HuH-7.5 (cell line): ENCODE measurements at regions not wholly inside any gene's neighbourhood (a gene's known extent, or its start where the extent isn't known, plus 50 kb on each side); places are given as distances from the start of the nearest gene placed in this dataset.

ENCODE experiments used
- DNase-seq: peaks from one replicate; pipeline ENCODE4 v3.0.0; 2011; ENCODE audit warnings: low spot score

DNA sequence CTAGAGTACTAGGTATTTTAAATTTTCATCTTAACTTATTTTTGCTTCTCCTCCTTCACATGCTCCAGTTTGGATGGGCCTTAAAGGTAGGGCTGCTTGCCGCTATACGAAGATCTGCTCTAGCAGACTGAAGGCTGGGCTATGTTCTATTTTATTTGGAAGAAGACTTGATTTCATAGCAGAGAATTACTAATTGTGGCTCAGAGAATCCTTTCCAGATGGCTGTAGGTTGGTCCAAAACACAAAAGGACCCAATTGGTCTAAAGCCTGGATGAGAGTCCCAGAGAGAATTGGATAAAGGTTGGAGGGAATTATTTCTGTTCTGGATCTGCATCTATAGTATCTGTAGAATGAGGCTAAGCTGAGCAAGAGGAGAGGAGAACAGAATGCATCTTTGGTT is 719.4 kb upstream of the PTBP2 start:
- no peak for DNase-seq

DNA sequence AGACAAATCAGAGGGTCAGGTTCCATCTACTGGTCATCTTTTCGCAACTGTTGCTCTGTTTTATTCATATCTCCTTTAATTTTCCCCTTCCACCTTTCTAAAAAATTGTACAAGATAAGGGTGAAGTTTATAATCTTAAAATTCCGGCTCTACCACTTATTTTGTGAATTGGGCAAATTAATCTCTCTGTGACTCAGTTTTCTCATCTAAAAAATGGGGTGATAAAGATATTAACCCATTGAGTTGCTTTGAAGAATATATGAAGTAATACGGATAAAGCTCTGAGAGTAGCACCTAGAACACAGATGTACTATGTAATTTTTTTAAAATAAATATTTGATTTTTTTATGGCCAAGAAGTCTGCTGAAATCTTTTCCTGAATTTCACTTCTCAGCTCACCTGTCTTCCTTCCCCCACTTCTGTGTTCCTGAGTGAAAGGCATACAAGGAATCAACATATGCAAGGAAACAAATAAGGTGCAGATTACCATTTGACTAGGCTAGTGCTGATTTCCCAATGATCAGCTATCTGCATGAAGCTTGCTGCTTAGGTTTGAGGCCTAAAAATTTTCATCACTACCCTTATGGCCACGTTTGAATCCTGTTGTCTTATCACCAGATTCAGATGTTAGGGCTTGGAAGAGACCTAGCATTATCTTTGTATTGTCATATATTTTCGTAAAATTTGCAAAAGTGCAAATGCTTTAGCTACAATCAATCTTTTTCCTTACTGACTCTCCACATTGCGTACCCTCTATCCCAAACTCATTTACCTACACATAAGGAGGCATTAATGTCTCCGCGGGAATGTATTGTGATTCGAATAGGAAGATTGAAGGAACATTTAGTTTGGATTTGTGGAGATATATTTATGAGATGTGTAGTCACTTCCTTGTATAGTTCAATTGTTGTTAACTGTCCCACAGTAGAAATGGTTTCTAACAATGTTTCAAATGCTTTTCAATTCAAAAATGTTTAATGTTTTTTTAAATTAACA is 718.3 kb upstream of the PTBP2 start:
- no peak for DNase-seq

DNA sequence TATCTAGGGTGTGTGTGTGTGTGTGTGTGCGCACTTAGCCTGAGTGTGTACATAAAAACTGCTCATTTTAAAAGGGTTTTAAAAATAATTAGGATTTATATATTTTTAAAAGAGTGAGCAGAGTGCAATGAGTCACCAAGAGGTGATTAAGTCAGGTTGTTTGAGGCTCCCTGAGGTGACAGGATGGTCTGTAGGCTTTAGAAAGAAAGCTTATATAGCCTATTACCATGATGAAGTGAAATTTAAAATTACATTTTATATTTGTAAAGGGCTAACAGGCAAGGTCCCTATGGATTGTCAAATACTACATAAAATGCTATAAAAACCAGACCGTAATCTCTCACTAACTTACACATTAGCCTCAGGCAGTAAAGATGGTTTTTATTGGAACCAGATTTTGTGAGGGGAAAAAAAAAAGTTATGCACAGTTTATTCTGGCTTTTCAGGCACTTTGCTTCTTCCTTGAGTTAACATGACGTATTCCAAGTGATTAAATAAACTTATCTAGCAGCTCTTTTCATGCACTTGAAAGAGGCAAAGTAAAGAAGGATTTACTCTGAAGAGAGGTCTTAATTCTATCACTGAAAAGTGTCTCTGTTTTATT is 711.7 kb upstream of the PTBP2 start:
- no peak for DNase-seq

DNA sequence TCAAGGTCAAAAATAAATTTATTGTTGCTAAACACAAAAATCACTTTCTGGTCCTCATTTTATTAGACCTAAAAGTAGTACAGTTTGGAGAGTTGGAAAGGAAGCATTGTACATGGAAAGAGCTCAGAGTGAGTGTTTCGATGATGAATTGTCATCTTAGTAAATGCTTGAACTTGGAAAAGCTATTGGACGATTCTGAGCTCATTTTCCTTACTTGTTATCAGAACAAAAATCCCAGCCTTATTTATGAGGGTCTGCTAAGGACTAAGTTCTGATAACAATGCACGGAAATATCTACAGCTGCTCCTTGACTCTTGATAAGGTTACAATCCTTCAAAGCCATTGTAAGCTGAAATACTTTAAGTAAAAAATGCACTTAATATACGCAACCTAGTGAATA is 710.0 kb upstream of the PTBP2 start:
- no peak for DNase-seq

DNA sequence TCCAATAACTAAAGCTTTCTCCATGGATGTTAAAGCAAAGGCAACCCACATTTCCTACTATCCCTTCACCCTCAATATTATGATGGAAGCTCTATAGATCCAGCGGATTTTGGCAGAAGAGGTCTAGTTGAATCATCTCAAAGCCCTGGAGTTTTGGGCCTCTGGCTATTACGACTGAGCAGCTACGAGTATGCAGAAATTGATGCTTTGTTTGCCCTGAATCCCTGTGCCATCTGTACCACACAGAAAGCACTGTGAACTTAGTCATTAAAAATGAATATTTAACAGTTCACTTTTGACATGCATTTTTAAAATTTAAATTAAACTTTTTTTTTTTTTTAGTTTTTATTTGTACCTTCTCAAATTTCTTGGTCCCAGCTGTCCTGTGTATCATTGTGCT is 705.4 kb upstream of the PTBP2 start:
- no peak for DNase-seq

DNA sequence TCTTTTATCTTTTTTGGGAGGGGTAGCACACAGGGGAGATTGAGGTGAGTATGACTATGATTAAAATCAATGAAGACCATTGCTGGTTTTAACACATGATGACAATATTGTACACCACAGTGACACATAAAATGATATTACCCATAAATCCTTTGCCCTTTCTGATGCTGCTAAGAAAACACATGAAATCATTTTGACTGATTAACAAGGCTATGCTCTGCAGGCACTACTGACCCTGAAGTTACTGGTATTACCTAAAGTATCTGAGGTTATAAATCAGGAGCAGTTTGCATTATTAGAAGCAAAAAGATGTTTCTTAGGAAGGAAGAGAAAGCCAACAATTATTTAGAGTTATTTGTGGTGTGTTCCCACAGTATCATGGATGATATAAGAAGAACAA is 701.2 kb upstream of the PTBP2 start:
- DNase-seq, result no peak

DNA sequence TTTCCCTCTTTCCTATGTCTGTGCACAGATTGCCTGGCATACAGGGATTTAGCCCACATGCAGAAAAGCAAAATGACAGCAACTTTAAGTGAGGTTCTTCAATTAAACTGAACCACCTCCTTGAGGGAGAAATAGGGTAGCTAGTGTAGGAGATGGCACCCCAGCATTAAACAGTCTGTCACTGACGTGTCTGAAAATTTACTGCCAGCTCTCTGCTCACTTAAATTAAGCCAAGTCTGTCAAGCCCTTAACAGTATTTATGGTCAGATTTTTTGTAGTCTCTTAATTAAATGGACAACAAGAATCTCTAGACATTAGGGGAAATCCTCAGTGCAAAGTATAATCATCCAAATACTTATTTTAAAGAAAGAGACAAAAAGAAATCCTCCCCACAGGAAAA is 696.5 kb upstream of the PTBP2 start:
- DNase-seq, result no peak

DNA sequence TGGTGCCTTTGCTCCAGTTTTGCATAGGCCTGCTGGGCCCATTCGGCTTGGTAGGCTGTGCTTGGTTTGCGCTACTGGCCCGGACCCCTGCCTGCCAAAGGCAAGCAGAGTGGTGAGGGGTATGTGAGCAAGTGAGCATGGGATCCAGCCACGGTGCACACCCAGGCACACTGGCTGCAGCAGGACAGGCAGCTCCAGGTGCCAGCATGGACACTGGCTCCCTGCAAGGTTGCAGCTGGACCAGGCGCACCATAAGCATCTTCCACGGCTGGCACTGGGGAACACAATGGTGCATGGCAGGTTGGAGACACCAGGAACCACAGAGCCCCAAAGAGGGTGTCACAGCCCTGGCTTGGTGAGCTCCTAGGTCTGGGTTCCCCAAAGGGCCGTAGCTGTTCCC is 693.5 kb upstream of the PTBP2 start:
- no peak for DNase-seq

DNA sequence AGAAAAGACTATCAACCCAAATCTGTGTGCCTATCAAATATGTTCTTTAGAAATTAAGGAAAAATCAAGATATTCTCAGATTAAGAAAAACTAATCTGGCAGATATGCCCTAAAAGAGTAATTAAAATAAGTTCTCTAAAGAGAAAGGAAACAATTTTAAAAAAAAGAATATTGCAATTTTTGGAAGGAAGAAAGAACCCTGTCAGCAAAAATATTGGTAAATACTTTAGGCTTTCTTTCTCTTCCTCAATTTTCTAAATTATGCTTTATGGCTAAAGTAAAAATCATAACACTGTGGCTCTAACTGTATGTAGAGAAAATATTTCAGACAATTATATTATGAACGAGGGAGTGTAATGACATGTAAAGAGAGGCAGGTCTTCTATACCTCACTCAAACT is 691.3 kb upstream of the PTBP2 start:
- no peak for DNase-seq

DNA sequence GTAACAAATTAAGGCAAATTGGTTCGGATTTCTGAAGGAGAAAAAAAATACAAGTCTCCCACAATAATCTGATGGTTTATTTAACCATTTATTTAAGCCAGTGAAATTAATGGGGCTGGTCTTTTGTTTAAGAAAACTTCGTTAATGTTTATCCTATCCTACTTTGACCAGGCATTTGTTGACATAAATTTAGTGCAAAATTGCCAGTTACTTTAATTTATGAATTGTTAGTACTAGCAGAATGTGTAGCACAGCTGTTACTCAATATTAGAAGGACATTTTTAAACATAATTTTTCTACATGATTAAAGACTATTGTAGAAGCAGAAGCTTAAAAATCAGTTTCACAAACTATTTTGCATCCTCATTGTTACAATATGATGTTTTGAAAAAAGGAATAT is 687.6 kb upstream of the PTBP2 start:
- no peak for DNase-seq

DNA sequence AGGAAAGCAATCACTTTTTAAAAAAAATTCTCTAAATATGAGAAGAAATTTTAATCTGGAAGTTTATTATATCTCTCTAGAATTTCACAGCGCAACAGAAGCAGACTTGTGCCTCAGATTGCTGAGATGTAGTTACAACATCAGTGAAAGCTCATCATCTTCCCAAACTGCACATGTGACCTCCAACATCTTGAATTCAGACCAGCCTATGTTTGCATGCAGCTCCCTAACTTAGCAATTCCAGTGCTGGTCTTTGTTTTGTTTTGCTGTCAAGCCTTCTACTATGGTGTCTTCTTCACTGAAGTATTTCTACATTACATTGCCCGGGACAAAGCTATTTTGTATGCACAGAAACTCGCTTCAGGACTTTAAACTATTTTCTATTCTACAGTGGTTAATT is 684.8 kb upstream of the PTBP2 start:
- no peak for DNase-seq

DNA sequence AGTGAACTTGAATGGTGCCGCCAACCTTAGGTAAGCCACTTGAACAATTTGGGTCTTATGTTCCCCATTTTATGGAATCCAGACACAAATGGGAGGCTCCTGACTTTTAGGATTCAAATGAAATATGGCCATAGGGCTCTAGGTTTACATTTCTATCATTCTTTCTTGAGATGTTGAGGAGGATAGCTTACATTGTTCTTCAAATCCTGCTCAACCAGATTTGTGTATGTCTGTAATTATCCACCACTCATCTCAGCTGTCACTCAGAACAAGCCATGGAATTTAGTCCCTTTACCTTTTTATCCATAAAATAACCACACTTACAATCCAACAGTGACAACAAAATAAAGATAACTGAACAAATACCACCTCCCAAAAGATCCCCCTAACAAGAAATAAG is 682.9 kb upstream of the PTBP2 start:
- DNase-seq, result no peak

DNA sequence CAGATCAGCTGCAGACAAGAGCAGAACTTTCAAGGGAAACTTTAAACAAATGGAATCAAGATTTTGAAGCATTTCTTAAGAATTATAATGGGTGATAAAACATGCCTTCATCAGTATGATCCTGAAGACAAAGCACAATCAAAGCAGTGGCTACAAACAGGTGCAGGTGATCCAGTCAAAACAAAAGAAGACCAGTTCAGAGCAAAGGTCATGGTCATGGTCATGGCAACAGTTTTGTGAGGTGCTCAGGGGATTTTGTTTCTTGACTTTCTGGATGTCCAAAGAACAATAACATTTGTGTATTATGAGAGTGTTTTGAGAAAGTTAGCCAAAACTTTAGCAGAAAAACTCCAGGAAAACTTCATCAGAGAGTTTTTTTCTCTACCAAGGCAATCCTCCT is 681.7 kb upstream of the PTBP2 start:
- DNase-seq, result no peak

DNA sequence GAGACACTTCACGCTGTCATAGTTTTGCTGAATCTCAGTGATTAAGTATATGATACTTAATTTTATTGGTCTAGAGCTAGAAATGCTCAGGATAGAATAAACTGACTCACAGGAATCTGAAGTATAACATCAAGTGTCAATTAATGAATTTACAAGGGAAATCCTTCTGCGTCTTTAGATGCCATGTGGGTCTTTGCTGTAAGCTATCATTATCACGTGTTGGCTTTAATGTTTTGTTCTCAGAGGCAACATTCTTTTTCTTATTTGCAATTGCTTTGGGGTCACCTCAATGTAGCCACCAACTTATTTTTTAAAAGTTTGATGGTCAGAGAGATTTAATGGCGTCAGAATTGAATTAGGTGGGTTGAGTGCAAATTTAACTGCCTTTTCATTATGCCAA is 680.1 kb upstream of the PTBP2 start:
- DNase-seq, result no peak

DNA sequence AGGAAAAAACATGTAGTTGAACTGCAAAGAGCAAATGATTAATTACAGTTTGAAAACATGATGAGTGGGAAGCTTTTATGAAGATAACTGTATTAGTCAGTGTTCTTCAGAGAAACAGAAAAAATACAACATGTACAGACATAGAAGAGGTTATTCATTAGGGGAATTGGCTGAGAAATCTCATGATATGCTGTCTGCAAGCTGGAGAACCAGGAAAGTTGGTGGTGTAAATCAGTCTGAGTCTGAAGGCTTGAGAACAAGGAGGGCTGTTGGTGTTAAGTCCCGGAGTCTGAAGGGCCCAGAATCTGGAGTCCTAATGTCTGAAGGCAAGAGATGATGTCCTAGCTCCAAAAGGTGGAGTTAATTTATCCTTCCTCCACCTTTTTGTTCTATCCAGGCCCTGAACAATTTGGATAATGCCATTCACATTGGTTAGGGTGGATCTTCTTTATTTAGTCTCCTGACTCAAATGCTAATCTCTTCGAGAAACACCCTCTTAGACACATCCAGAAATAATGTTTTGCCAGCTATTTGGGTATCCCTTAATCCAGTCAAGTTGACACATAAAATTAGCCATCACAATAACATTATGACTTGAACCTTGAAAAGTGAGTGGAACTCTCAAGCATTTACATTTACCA is 672.9 kb upstream of the PTBP2 start:
- no peak for DNase-seq

DNA sequence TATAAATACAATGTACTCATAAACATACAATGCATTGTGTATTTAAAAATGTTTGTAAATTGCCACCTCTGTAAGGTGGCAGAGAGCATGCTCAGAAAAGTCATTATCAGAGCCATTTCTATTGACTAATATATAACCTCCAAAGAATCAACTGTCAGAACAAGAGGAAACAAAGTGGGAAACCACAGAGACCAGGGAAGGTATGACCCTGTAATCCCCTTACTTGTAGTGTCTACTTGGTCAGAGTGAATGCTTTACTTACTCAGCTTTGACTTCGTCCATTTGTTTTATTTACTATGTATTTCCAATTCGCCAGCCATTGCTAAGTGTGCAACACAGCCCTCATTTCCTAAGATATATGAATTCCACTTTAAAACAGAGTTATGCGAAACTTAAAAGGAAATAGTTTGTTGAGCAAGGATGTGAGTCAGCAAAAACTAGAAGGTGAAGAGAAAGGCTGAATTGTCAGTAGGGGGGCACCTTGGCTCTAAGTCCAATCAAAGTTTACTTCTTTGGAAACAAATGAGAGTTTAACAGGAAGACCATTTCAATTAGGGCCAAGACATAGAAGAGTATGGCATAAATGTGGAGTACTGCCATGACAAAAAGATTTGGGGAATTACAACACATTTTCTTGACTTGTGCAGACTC is 671.7 kb upstream of the PTBP2 start:
- no peak for DNase-seq

DNA sequence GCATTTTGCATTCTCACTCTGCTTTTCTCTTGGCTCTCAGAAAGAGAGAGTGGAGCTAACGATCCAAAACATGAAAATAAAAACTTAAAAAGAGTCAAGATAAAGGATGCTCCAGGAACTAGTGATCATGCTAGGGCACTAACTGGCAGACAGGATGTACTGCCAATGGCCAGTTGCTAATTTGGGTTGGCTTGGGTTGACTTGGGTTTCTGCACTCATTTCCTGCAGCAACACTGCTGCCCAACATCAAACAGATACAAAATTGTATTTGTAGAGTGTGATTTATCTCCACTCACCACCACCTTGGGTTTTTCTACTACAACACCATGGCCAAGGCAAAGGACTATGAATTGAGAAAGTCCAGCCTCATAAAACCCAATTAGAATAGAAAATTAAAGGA is 662.3 kb upstream of the PTBP2 start:
- no peak for DNase-seq

DNA sequence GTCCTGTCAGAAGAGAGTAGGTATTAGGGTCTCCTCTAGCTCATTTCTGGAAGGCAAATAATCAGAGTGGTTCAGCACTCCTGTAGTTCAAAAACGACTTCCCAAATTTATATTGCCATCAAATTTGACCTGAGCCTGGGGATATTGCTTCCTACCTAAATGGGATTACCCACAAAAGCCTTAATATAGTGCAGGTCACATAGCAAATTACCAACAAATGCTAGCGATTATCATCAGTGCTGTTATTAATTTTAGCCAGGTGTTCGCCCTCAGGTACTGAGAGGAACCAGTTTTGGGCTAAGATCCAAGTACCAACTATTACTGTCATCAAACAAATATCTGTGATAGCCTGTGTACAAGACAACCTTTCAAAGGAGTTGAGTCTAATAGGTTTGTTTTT is 661.8 kb upstream of the PTBP2 start:
- no peak for DNase-seq

DNA sequence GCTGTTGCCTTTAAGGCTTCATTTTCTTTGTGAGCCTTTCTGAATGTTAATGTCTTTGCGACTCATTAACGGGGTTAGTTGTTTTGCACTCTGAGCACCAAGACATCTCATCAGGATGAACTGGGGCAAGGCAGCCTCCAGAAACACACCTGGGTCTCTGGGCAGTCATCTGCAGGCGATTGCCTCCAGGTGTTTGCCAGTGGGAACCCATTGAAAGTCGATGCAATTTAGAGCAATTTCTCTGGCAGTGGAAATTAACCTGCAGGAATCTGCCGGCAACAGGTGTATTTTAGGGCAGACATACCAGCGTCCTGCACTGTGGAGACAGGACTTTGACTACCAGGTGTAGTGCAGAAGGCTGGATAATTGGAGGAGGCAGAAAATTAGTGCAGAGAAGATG is 661.0 kb upstream of the PTBP2 start:
- DNase-seq, result no peak

DNA sequence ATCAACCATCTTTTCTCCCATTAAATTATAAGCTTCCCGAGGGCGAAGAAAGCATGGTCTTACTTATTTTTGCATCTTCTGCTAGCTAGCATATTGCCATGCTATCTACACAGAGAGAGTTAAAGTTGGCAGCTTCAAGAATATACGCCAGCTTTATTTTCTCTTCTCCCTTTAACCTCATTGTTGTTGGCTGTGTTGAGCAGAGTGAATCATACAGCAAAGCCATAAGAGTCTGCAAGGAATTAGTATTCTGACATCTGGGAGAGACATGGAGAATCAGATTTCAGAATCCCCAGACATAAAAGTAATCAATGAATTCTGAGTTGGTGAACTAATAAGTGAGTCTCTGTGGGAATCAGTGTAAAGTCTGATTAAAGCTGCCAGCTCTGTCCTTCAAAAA is 649.6 kb upstream of the PTBP2 start:
- no peak for DNase-seq

DNA sequence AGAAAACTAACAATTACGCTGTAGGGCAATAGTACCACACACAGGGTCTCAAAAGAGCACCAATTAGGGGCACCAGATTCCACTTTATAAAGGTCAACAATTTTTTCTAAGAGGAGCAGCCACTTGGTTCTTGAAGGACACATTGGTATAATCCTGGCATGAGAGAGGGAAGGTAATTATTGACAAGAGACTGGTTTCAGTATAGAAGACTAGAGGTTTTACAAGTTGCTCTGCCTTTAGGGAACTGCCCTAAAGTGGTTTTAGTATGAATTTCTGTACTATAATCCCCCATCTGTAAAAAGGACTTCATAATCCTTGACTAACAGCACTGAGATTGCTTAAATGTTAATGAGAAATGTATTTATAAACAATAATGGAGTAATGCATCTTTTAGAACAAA is 648.5 kb upstream of the PTBP2 start:
- DNase-seq, result no peak

DNA sequence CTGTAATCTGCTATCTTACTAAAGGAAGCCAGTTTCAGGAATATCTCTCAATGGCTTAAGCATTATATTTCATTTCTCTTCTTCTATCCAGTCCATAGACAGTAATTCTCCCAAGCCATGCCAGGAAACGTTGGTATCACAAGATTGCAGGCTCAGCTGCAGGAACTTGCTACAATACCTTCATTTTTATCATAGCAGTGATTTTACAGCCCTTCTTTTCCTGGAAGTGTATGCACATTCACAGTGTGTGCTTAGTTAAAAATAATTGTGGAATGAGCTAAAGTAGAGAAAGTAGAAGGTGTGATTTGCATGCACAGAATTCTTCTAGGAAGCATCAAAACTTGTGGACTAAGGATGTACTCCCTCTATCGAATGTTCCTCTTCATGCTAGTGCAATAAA is 647.2 kb upstream of the PTBP2 start:
- DNase-seq, result no peak
